K562 (cell line): ENCODE measurements at regions not wholly inside any gene's neighbourhood (a gene's known extent, or its start where the extent isn't known, plus 50 kb on each side); places are given as distances from the start of the nearest gene placed in this dataset.
A peak's percentile ranks its signal among the peaks of the same experiment; 100 is the strongest.
"Not testable (repeated sequence)": the region's sequence is repeated elsewhere in the genome, so short reads cannot be mapped to it uniquely, and the experiment has no call there.

ENCODE experiments used
- ATAC-seq: fragments of 200-7000 bp; cut with Tn5 transposase; 3 replicates; pipeline ENCODE4 v1.9.1; 2020; ENCODE audit warnings: moderate library complexity
- BruUV-seq: library from RNA; stranded (reverse); fragments of 400-500 nt; replicated peaks from 2 replicates; lab custom pipeline; 2021; lab: Mats Ljungman, UMichigan
- CTCF ChIA-PET: fragments of 300-600 bp; formaldehyde crosslinking; extraction: SDS; loops from one replicate; lab custom pipeline; 2021; ENCODE audit warnings: low intra/inter-chr PET ratio; lab: Yijun Ruan, JAX
- POLR2A ChIA-PET: fragments of 300-600, 350-650 bp; sonication (Branson Sonifier 250); formaldehyde crosslinking; extraction: SDS; loops from one replicate; lab custom pipeline; 2021; ENCODE audit warnings: antibody characterized with exemption, inconsistent platforms; lab: Yijun Ruan, JAX
- DNase-seq, 4 experiments: peaks; one replicate each; pipeline versions ENCODE4 v3.0.0 to v3.0.0-alpha.2; 2011 to 2018; ENCODE audit warnings: low spot score in 3 of 4, mixed read lengths in 3 of 4; ENCODE audit errors: extremely low read depth in 1 of 4
- FAIRE-seq: peaks from 2 replicates; lab custom pipeline; 2011; peaks lifted over from hg19 to GRCh38; lab: Jason Lieb, UNC
- H2AFZ ChIP-seq: 2 replicates; pipeline ENCODE4 v1.6.0; 2011; ENCODE audit warnings: low read depth, low read length, control low read depth, inconsistent platforms
- H3K27ac ChIP-seq: fragments of 200-600 bp; 3 replicates; pipeline ENCODE4 v1.8.0; 2011; ENCODE audit warnings: low read depth, mild to moderate bottlenecking, control low read depth, inconsistent platforms, low read length, moderate library complexity, mixed read lengths; ENCODE audit errors: extremely low read depth
- H3K27me3 ChIP-seq, 2 experiments: fragments of 300-600 bp in 1 of 2; 2 replicates in 1 of 2; 3 replicates in 1 of 2; pipeline versions ENCODE4 v1.6.0 to v1.8.0; 2011; ENCODE audit warnings: inconsistent platforms in 2 of 2, low read length in 2 of 2, mild to moderate bottlenecking in 1 of 2, mixed read lengths in 1 of 2, moderate library complexity in 1 of 2; ENCODE audit not compliant: control insufficient read depth in 2 of 2, insufficient read depth in 2 of 2
- H3K36me3 ChIP-seq: fragments of 300-600 bp; 3 replicates; pipeline ENCODE4 v1.8.0; 2011; ENCODE audit warnings: mild to moderate bottlenecking, low read length, inconsistent platforms; ENCODE audit not compliant: control insufficient read depth, insufficient read depth
- H3K4me1 ChIP-seq, 2 experiments: fragments of 200-600 bp in 1 of 2; replicated peaks in 1 of 2; 2 replicates in 1 of 2; 3 replicates in 1 of 2; pipeline versions ENCODE4 v1.5.1 to v1.8.0; 2011; ENCODE audit warnings: inconsistent platforms in 2 of 2, low read length in 2 of 2, mild to moderate bottlenecking in 1 of 2, mixed read lengths in 1 of 2, moderate library complexity in 1 of 2; ENCODE audit not compliant: control insufficient read depth in 2 of 2, insufficient read depth in 2 of 2
- H3K4me2 ChIP-seq: 2 replicates; pipeline ENCODE4 v1.6.1; 2011; ENCODE audit warnings: low read length, control low read depth, inconsistent platforms, mixed read lengths; ENCODE audit not compliant: insufficient read depth
- H3K4me3 ChIP-seq: fragments of 200-600 bp; sonication (generic), shearing (Covaris generic); 2 replicates; pipeline ENCODE4 v1.5.1; 2016; ENCODE audit warnings: control low read depth, inconsistent platforms
- H3K79me2 ChIP-seq: fragments of 200-600 bp; 3 replicates; pipeline ENCODE4 v1.8.0; 2011; ENCODE audit warnings: low read length, inconsistent platforms; ENCODE audit not compliant: control insufficient read depth, insufficient read depth
- H3K9ac ChIP-seq, 2 experiments: 2 replicates each; pipeline versions ENCODE4 v1.6.0 to v1.6.1; 2011; ENCODE audit warnings: low read depth in 2 of 2, low read length in 2 of 2, control low read depth in 1 of 2, inconsistent platforms in 1 of 2, mild to moderate bottlenecking in 1 of 2, mixed read lengths in 1 of 2; ENCODE audit not compliant: insufficient read depth in 1 of 2
- H3K9me1 ChIP-seq: one replicate; pipeline ENCODE4 v1.6.0; 2011; ENCODE audit warnings: inconsistent platforms, mild to moderate bottlenecking, low read length, moderate library complexity; ENCODE audit not compliant: control insufficient read depth, insufficient read depth
- H3K9me3 ChIP-seq: replicated peaks from 2 replicates; pipeline ENCODE4 v1.5.1; 2011; ENCODE audit warnings: low read depth, low read length, inconsistent platforms; ENCODE audit not compliant: control insufficient read depth, insufficient read depth
- H4K20me1 ChIP-seq: replicated peaks from 2 replicates; pipeline ENCODE4 v1.6.1; 2011; ENCODE audit warnings: low read length, inconsistent platforms, mixed read lengths; ENCODE audit not compliant: control insufficient read depth, insufficient read depth
- WGBS: fragments of 100-300 bp; shearing (Covaris generic); methylation state at CpG from one replicate; pipeline ENCODE4 v1.1.6; 2016; ENCODE audit warnings: low coverage, mixed read lengths; ENCODE audit not compliant: insufficient coverage; ENCODE audit errors: missing lambda C conversion rate; 5-methylcytosine and 5-hydroxymethylcytosine counted together
- in situ Hi-C: fragments of 300-500 bp; cut with MboI; formaldehyde crosslinking; loops from 4 replicates; pipeline ENCODE4 v1.15.0; 2018; ENCODE audit warnings: inconsistent platforms, mixed read lengths
- intact Hi-C: fragments of 100-400 bp; cut with micrococcal nuclease; formaldehyde crosslinking; loops from 2 replicates; pipeline ENCODE4 v1.14.2; 2022
- small RNA-seq: library from RNA; depleted of rRNA; stranded (forward); fragments of <200 nt; gene quantifications from one replicate; pipeline ENCODE3, GENCODE V24; 2014

- WGBS = 79% methylated on average over 3 of the region's 10 CpGs
- H3K36me3 ChIP-seq, DNase-seq, H3K4me2 ChIP-seq, BruUV-seq, H3K27ac ChIP-seq, CTCF ChIA-PET, H3K27me3 ChIP-seq, H3K9me3 ChIP-seq, H3K9ac ChIP-seq, H3K9me1 ChIP-seq, ATAC-seq, H3K79me2 ChIP-seq, POLR2A ChIA-PET, H3K4me3 ChIP-seq, in situ Hi-C loops, H4K20me1 ChIP-seq, H3K4me1 ChIP-seq, intact Hi-C loops, H2AFZ ChIP-seq, FAIRE-seq: not testable (repeated sequence)
These were observed 66.9 kb downstream of the FAM72B start for GRCh38 chr1:121117298-121117611.

DNA sequence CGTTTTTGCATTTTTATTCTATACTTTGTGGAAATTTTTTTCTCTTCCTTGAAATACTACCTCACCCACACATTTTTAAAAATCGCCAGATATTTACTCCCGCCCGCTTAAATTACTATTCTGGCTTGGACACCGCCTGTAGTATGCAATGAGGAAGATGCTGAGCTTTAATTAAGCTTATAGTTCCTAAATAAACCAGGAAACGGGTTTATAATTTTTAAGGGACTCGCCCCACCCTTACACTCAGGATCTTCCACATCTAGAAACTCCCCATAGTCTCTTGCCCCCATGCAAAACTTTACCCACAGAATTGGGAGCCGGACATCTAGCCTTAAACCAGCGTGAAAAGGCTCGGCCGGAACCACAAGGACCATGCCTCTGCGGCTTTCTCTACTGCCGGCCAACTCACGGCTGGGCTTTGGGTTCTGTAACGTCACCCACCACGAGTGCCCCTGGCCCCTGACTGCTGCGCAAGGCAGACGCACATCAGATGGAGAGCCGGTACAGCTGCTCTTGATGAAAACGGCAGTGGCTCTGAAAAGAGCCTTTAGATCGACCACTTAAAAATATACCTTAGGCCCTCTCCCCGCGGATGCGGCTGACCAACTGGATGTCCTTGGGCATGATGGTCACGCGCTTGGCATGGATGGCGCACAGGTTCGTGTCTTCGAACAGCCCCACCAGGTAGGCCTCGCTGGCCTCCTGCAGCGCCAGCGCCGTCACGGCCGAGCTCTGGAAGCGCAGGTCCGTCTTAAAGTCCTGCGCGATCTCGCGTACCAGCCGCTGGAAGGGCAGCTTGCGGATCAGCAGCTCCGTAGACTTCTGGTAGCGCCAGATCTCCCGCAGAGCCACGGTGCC, 66.3 kb downstream of the FAM72B start:
- POLR2A ChIA-PET, CTCF ChIA-PET, H3K36me3 ChIP-seq, H3K27me3 ChIP-seq, H3K79me2 ChIP-seq, H3K9me1 ChIP-seq, H3K4me1 ChIP-seq, ATAC-seq, in situ Hi-C loops, BruUV-seq, H3K27ac ChIP-seq, intact Hi-C loops, H3K9me3 ChIP-seq, FAIRE-seq, H2AFZ ChIP-seq, H3K9ac ChIP-seq, H3K4me3 ChIP-seq, H4K20me1 ChIP-seq, H3K4me2 ChIP-seq, DNase-seq: not testable (repeated sequence)
- 89% methylated on average over 30 of the region's 47 CpGs for WGBS

Small RNA genes lying in the stretch of these regions (small RNA-seq; reads per million reads assigned to genes)
- 10.7 reads per million, percentile 95 among the genes with 10 or more reads in this experiment for gene RF00003
- 24.1 reads per million, percentile 97 among the genes with 10 or more reads in this experiment for gene RNVU1-4
